ENCODE measurements at regions not wholly inside any gene's neighbourhood (a gene's known extent, or its start where the extent isn't known, plus 50 kb on each side); places are given as distances from the start of the nearest gene placed in this dataset.

DNA sequence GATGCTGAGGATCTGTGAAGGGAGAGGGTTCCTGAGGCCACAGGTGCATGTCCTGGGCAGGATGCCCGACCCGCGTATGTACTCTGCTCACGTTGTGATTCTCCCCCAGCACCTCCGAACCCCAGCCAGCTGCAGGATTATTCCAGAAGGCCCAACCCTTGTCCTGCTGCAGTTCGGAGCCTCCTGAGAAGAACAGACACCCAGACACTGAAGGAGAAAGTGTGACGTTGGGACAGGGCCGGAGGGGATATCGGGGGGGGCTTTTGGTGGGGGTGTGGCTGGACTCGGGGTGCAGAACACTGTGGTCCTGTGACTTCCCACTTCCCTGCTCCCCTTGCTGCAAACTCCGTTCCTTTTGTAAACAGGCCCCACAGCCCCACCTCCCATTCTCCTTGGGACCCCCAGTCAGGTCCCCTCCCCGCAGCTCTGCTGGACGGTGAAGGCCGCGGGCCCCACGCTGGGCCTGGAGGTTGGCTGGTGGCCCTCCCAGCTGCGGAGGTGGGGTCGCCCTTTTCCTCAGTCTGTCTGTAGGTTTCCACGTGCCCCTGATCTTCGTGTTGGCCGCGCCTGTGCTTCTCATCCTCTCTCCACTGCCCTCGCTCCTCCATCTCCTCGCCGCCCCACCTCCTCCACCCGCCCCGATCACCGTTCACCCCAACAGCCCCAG, 83.0 kb upstream of the ADRA2C start:
- DNase-seq = no peak

DNA sequence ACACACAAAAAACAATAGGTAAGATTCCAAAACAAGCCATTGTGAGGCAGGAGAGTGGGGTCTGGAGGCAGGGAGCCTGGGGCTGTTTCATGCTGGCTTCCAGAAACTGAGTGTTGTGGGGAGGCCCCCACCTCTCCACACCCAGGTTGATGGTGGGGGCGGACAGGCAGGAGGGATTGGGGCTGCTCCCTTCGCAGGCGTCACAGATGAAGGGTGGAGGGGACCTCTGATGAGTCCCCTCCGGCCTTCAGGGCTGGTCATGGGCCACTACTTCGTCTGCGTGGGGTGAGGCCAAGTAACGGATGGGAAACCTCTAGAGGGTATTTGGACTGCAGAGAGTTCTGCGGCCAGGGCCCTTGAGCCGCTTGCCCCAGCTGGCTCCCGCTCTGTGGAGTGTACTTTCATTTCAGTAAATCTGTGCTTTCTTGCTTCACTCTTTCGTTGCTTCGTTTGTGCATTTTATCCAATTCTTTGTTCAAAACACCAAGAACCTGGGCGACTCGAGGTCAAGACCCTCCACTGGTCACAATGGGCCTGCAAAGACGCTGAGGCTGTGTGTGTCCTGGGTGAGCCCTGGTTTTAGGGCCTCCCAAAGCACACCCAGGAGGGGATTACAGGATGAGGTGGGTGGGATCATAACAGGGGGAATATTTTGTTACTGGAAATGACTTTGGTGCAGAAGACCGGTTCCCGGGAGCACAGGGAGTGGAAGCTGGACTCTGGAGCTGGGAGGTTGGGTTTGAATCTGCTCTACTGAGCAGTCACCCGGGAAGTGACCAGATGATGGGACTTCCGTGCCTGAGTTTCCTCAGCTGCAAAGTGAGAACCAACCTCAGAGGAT, 83.7 kb upstream of the ADRA2C start:
- no peak for DNase-seq

DNA sequence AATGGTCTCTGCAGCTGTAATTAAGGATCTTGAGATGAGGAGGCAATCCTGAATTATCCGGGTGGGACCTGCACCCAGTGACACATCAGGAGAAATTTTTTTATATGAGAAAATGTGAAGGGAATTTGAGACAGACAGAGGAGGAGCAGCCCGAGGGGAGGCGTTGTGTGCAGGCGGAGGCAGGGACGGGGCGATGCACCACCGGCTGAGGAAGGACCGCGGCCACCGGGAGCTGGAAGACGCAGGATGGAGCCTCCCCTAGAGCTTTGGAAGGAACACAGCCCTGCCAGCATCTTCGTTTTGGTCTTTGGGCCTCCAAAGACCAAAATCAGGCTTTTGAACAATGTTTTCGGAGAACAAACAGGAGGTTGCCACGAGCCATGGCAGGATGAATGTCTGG, 85.0 kb upstream of the ADRA2C start:
- no peak for DNase-seq

DNA sequence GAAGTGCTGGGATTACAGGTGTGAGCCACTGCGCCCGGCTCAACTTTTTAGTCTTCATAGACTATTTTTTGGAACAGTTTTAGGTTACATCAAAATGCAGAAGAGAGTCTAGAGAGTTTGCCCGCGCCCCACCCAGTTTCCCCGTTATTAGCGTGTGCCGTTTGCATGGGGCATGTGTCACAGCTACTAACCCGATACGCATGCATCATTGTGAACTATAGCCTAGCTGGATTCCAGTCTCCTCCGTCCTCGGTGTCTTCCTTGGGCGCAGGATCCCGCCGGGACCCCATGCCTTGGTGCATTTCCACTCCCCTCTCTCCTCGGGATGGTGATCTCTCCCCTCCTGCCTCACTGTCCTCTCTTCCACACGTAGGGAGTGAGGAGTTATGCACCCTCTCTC, 85.5 kb upstream of the ADRA2C start:
- DNase-seq = no peak

DNA sequence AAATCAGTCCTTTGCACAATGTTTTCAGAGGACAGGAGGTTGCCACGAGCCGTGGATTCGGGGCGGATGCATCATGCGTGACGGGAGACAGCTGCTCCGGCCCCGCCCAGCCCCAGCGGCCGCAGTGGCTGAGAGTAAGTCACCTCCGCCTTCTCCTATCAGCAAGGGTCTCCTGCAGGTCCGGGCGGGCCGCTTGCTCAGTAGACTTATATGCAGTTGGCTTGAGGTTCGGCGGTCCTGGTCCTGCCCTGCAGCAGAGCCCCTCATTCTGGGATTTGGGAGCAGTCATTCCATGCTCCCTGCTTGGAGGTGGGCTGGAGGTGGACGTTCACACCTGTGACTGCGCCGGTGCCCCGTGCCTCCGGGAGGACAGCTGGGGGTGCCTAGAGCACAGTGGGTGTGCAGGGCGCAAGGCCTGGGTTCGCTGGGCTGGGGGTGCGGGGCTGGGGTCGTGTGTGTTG, 86.3 kb upstream of the ADRA2C start:
- no peak for DNase-seq

DNA sequence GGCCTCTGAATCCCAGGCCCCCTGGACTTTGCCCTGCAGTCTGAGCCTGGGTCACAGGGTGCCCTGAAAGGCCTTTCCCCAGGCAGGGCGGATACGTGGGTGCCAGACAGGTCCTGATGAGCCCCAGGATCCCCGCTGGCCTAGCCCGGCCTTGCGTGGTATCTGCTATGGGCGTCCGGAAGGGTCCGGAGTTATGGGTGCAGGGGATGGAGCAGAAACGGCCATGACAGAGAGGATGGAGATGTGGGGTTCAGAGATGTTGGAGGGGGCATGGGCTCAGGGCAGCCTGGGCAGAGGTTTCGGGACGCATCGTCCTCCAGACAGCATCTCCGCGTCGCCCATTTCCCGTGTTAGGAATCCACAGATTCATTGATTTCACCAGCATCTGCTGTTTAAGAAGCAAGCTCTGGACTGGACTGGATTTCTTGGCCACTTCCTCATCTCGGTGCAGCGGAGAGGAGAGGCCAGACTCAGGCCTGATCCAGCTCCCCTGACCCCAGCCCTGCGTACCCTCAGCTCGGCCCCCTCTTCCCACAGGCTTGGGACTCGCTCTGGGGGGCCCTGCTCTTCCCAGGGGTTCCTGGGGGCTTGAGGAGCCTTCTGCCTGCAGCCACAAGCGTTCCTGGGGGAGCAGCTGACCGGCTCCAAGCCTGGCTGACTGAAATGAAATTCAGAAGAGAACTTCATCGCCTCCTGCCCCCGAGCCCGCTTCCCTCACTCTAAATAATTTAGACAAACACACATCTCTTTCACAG, 86.9 kb upstream of the ADRA2C start:
- no peak for DNase-seq

DNA sequence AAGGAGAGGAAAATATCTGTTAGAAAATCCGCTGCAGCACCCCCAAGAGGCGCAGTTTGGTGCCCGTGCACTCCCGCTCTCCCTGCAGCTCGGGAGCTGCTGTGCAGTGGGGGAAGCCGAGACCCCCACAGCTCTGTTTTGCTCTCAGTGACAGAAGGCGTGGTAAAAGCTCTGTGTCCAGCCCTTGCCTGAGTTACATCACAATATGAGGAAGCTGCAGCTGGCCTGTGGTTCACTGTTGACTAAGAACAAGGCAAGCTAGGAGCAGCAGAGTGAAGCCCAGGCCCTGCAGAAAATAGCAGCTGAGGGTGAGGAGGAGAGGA, 88.5 kb upstream of the ADRA2C start:
- no peak for DNase-seq

DNA sequence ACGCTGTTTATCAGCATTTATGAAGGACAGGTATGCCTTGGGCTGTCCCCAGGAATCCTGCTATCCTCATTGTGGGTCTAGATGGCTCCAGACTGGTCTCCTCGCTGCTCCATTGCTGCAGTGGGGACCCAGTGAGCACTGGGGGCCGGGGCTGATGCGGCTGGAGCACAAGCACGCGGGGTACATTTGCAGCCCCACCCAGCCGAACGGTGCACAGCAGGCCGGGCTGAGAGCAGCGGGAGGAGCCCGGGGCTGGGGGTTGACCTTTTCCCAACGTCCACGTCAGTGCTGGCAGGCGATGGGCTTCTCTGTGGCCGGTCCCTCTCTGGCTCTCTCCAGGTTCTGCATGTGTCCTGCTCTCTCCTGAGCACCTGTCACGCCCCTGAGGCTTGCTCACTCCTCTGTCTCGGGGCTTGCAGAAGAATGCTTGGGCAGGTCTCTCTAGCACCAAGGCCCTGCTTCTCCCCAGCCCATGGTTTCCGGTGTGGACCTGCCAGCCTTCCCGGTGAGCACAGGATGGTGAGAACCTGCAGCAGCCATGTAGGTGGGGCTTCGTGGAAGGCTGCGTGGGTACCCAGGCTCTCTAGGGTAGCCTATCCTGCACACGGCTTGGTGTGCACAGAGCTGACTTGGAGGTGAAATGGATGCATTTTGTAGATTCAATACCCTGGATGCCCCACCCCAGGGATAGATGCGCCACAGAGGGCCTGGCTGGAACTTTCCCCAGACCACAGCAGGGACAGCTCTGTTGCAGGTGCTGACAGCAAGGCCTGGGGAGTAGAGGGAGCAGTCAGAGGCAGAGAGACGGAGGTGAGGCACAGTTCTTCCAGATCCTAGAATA, 89.1 kb upstream of the ADRA2C start:
- DNase-seq = no peak

DNA sequence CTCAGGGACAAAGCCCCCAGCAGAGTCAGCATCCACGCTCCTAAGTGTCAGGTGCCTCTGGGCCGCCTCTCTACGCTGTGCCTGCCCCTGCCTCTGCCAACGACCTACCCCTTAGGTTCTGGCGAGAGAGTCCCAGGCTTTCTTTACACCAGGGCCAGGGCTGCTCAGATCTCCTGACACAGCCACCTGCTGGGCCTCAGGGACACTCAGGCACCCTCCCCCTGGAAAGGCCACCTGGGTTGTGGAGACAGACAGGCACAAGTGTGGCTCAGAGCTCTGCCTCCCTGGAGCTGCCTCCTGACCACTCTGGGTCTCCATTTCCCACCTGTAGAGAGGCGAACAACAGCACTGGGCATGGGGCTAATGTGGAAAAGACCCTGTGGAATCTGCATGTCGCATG, 90.0 kb upstream of the ADRA2C start:
- DNase-seq = no peak

DNA sequence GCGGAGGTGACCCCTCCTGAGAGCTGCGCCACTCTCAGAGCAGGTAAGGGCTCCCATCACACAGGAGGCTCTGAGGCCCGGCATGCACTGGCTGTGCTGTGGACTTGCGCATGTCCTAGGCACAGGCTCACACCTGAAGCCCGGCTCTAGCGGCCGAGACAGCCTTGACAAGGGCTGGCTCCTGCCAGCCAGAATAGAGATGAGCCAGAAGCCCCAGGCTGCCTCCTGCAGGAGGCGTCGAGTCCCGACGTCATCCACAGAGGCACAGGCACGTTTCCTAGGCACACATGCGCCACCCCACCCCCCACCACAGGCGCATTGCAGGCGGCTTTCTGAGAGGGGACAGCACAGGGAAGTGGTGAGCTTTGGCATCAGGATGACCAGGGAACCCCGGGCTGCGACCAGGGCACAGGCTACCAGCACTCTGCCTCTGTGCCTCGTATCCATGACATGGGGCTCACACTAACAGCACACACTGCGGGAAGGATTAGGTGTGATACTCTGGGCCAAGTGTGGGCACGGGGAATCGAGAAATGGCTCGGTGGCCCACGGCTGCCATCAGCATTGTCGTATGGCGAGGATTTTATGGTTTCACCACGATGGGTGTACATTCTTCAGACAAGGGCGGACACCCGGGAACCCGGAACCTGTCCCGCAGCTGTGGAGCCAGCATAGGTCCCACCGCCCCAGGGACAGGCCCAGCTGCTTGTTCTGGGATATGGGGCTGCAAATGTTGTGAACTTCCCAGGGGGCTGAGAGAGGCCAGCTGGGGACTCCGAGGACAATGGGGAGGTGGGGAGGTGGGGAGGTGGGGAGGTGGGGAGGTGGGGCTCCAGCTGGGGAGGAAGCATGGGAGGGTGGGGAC, 90.7 kb upstream of the ADRA2C start:
- DNase-seq = no peak

DNA sequence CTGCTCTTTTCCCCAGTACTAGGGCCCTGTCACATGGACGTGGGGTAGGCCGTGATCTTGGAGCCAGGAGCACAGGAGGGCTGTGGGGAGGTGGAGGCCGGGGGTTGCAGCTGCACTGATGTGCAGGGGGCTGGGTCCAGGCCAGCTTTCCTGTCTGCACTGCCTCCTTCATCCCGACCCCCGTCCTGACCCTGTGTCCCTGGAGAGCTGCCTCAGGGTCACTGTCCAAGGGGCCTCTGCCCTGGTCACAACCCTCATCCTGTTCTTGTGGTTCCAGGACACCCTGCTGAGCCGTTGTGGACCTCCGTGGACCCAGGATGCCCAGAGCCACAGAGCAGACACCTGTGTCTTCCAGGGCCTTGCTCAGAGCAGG, 91.7 kb upstream of the ADRA2C start:
- DNase-seq = no peak

DNA sequence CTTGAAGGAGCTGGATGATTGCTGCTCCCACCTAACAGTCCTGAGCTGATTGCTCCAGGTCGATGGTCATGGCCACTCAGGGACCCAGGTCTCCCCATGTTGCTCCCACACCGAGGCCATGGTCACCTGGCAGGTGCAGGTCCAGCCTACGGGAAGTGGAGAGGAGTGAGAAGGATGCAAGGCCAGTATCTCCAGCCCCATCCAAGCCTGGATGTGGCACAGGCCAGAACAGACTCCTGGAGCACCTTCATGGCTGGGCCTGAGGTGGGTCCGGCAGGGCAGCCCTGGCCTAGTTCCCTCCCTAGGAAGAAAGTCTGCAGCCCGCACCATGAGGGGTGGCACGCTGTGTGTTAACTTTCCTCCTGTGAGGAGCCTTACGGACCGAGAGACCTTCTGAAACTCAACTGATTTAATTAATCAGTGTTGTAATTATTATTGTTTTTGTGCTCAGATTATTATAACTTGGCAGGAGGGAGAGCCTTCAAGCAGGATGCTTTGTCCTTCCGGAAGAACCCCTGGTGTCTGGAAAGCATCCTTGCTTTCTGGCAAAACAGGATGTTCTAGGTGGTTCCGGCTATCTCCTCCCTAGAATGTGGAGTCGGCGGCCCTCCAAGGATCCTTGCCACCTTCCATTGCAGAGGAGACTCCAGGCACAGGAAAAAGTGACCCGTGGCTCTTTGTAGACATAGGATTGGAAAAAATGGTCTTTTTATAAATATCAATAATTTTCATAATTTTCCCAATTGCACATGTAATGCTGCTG, 92.3 kb upstream of the ADRA2C start:
- no peak for DNase-seq

DNA sequence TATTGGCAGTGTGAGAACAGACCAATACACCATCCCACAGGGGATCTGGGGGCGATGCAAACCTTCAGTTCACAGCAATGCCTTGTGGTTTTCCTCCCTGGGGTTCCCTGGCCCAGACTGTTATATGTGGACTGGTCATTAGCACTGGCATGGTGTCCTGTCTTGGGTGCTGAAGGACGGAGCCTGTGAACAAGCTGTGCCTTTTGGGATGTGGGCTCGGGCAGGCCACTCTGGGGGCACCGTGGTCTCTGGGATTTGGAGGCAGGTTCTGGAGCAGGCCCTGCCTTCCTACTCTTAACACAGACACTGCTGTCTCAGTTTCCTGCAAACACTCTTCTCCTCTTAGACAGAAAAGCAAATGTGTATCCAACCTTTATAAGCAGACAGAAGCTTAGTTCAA, 93.0 kb upstream of the ADRA2C start:
- DNase-seq = no peak

DNA sequence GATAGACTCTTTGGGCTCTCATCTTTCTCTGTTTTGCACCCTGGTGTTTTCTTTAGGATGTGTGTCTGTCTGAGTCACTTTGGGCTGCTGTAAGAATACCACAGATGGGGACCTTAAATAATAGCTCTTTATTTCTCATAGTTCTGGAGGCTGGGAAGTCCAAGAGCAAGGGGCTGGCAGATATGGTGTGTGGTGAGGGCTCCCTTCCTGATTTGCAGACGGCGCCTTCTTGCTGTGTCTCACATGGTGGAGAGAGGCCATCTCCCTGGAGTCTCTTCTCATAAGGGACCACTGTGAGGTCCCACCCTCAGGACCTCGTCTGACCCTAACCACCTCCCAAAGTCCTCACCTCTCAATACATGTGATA, 93.7 kb upstream of the ADRA2C start:
- no peak for DNase-seq

DNA sequence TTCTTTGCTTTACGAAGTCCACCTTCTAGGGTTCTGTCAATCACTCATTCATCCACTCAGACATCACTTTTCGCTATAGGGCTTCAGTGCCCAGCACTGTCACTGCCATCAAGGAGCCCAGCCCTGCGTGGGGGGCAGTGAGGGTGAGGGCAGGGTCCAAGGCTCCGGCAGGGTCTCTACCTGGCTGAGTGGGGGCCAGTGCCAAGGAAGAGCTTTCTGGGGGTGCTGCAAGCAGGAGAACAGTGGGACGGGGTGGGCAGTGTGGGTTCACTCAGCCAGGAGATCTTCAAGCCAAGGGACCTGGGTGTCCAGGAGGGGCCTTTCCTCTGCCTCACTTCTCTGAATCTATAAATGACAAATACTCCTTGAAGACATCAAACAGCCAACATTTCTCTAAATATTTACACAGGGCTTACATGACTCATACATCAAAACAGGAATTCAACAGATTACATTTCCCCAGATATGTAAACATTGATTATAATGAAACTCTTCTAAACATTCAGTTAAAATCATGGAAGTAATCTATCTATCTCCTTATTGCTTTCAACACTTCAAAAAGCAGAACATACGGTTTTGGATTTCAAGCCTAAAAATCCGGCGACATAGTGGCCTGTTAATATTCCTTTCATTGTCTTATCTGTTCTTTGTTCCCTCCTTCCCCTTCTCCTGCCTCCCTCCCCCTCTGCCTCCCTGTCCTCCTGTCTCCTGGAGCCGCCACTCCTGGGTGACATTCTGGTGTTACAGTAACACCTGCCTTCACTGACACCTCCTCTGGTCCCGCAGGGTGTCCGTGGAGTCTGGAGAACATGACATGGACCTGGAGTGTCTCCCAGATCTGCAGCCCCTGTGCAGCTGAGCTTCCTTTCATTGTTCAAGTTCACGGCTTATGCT, 94.4 kb upstream of the ADRA2C start:
- DNase-seq = no peak

DNA sequence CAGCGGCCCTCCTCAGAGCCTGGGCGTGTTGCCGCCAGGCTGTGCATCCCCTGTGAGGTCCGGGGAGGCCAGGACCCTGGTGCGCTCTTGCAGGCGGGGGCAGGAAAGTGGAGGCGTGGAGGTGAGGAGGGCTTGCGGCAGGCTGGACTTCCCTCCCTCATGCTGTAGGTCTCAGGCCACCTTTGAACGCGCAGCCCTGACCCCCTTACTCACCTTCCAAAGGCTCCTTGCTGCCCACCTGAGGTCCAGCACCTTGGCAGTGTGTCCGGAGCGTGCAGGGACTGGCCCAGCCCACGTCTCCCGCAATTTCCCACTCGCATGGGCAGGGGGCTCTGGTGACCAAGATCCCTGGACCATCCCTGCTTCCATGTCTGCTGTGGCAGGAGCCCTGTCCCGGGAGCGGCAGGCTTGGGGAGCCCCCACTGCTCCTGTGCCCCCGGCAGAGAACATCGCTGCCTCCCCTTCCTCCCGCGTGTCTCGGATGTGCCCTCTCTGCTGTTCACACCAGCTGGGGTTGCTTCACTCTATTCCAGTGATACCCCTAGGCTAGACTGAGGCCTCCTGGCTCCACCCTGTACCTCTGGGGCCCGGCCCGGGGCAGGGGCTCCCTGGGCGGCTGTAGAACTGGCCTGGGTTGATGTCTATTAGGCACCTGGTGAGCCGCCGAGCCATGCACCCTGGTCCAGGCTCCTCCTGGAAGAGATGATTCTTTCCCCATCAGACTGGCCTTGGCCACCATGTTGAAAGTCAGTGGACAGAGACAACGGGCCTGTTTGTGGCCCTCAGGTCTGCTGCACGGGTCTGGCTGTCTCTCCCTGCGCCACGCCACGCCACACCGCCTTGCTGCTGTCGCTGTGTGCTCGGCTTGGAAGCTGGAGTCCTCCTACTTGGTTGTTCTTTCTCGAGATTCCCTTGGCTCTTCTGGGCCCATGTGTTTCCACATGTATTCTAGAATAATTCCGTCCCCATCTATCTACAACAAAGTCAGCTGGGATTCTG, 95.4 kb upstream of the ADRA2C start:
- no peak for DNase-seq

DNA sequence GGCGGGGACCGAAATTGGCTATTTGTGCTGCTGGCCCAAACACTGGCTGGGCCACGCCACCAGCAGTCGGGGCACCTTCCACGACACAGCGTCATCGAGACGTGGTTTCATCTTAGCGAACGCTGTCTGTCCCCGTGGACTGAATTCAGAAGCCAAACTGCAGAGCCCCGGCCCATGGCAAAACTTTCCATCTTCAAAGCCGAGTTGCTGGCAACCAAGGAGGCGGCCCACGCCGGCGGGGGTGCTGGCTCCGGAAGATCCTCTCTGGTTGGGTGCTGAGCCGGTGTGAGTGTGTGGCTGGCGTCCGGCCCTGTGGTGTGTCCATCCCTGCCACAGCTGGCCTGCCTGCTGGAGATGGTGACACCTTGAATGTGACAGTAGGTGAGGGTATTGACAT, 96.6 kb upstream of the ADRA2C start:
- no peak for DNase-seq

DNA sequence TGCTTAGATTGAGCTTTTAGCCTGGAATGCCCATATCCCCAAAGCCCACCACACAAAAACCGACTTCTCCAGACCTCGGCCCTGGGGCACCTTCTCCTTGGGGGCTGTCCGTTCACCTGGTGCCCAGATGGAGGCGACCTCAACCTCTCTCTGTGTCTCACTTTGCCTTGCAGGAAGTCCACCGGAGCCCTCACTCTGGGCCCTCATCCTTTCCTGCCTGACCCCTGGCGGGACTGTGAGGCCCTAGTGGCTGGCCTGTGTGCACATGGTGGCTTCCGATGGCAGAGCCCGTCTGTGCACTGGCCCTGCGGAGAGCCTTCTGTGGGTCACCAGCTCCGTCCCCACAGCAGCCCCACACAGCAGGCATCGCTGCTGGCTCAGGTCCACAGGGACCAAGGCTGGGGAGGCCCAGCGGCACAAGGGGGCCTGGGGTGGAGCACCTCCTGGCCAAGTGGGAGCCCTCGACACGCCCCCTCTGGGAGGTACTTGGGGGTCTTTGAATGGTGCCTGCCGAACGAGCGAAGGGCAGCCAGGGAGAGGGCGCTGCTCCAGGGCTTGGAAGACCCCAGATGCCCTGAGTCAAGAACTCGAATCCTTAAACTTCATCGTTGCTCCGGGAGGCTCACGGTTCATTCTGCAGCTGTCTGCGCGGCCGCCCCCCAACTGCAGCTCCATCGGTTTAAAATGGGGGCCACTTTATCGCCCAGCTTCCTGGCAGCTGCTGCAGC, 97.2 kb upstream of the ADRA2C start:
- no peak for DNase-seq
